ENCODE measurements at regions not wholly inside any gene's neighbourhood (a gene's known extent, or its start where the extent isn't known, plus 50 kb on each side); places are given as distances from the start of the nearest gene placed in this dataset.
A peak's percentile ranks its signal among the peaks of the same experiment; 100 is the strongest.
"Not testable (repeated sequence)": the region's sequence is repeated elsewhere in the genome, so short reads cannot be mapped to it uniquely, and the experiment has no call there.

DNA sequence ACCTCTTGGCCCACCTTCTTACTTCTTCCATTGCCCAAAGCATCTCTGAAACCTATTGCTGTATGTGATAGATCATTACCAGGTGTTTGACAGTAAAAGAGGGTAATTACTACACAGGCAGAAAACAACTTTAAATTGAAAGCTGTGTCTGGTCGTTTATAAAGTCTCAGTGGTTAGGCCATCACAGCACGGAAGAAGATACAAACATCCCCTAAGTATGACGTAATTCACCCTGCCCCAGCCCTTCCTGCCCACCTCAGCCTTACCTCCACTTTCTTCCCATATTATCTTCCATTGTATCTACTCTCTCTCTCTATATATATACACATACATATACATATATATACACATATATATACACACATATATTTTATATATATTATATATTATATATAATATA is 805.8 kb upstream of the PABPC4L start:
- no peak for FAIRE-seq

DNA sequence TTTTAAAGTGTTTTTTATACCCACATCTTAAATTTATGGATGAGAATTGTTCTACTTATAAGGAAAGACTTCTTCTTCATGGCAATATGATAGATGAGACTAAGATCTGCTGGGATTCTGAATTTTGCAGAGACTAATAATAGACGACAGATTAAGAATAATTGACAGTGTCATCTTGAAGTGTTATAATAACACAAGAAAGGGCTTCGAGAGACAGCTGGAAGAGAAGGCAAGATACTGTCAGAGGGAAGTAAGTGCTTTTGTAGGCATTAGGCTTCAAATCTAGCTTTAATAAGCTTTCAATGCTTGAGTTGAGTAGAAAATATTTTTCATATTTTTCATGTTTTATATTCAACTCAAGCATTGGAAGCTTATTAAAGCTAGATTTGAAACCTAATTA is 797.6 kb upstream of the PABPC4L start:
- FAIRE-seq: no peak

DNA sequence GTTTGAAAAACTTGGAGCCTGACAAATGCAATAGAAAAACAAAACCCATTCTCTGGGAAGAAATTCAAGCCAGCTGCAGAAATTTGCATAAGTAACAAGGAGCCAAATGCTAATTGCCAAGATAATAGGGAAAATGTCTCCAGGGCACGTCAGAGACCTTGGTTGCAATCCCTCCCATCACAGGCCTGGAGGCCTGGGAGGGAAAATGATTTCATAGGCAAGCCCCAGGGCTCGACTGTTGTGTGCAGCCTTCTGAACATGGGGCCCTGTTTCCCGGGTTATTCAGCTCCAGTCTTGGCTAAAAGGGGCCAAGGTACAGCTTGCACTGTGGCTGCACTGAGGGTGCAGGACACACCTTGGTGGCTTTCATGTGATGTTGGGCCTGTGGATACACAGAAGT is 760.4 kb upstream of the PABPC4L start:
- FAIRE-seq: no peak

DNA sequence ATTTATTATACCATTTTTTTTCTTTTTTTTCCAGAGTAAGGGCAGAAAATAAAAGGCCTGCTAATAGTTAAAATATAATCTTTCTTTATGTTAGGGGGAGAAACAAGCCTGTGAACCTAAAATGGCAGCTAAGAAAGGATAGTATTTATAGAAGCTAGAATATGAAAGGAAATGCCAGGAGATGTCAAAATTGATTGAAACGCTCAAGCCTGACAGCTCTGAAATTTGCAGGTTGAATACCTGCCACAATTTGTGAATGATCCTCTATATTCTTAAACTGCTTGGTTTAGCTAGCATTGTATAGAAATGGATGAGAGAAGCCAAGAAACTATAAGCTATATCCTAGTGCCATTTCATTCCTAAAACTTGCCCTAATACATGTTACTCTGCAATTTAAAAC is 757.3 kb upstream of the PABPC4L start:
- FAIRE-seq: no peak

GRCh38 chr4:134955059-134955458 is 753.5 kb upstream of the PABPC4L start:
- FAIRE-seq: no peak

DNA sequence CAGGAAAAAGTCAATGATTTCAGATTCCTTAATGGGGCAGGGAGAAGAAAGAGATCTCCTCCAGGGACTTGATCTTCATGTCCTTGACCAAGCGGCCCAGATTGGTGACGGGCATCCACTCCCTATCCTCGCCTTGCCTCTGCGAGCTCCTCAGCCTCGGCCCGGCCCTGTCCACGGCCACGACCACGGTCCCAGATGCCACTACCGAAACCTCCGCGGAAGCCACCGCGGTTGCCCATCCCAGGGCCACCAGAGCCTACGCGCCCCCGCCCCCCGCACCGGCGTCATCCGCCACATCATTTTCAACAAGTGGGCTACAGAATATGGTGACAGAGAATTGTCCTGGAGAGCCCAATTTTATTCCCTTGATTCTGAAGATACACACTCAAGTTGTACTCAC is 751.2 kb upstream of the PABPC4L start:
- no peak for FAIRE-seq

DNA sequence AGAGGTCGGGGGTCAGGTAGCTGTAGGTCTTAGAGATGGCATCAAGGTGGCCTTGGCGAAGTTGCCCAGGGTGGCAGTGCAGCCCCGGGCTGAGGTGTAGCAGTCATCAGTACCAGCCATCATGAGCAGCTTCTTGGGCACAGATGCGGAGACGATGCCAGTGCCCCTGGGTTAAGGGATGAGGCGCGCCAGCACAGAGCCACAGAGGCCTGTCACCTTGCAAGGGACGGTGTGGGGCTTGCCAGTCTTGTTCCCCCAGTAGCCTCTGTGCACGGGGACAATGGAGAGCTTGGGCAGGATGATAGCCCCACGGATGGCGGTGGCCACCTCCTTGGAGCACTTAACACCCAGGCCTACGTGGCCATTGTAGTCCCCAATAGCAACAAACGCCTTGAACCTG is 750.7 kb upstream of the PABPC4L start:
- FAIRE-seq: no peak

DNA sequence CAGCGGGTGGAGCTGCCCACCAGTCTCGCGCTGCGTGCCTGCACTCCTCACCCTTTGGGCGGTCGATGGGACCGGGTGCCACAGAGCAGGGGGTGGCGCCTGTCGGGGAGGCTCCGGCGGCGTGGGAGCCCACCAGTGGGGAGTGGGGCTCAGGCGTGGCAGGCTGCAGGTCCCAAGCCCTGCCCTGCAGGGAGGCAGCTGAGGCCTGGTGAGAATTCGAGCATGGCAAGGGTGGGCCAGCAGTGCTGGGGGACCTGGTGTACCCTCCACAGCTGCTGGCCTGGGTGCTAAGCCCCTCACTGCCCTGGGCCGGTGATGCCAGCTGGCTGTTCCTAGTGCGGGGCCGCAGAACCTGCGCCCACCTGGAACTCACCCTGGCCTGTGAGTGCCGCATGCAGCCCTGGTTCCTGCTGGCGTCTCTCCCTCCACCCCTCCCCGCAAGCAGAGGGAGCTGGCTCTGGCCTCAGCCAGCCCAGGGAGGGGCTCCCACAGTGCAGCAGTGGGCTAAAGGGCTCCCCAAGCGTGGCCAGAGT is 746.6 kb upstream of the PABPC4L start:
- FAIRE-seq: no peak

- FAIRE-seq: no peak
Measured at GRCh38 chr4:134944115-134944514, 742.5 kb upstream of the PABPC4L start.

DNA sequence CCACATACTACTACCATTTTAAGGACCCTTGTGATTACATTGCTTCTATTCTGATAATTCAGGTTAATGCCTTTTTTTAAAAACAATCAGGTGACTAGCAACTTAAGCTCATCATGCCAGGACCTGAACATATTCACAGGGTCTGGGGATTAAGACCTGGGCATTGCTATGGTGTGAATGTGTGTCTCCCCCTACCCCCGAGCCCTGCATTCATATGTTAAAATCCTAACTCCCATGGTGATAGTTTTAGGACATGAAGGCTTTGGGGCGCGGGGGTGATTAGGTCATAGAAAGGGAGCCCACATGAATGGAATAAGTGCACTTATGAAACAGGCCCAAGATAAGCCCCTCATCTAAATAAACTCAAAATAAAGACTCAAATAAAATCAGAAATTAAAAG is 734.4 kb upstream of the PABPC4L start:
- no peak for FAIRE-seq

GRCh38 chr4:134935320-134935719 is 733.7 kb upstream of the PABPC4L start:
- FAIRE-seq: no peak

- no peak for FAIRE-seq
Measured at GRCh38 chr4:134934036-134934808, 732.6 kb upstream of the PABPC4L start.

DNA sequence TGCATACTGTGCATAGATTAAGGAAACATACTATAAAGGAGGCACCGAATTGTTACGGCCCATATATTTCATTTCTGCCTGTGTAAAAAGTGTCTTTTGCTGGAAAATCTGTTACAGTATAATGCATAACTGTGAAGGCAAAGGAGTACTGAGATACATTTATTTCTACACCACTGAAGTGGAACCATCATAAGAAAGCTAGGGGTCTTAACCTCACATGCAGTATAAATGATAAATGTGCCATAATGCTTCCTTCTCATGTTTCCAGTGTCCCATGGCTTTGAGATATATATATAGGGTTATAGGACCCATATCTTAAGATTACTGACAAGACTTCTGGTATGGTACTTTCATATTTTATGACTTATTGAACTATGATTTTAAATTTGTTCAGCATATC is 713.8 kb upstream of the PABPC4L start:
- FAIRE-seq: no peak

DNA sequence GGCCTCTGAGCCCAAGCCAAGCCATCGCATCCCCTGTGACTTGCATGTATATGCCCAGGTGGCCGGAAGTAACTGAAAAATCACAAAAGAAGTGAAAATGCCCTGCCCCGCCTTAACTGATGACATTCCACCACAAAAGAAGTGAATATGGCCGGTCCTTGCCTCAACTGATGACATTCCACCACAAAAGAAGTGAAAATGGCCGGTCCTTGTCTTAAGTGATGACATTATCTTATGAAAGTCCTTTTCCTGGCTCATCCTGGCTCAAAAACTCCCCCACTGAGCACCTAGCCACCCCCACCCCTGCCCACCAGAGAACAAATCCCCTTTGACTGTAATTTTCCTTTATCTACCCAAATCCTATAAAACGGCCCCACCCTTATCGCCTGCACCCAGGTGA is 712.7 kb upstream of the PABPC4L start:
- FAIRE-seq: not testable (repeated sequence)

- FAIRE-seq: no peak
Measured at GRCh38 chr4:134911941-134912340, 710.4 kb upstream of the PABPC4L start.

GRCh38 chr4:134906404-134907023 is 704.9 kb upstream of the PABPC4L start:
- FAIRE-seq: peak; percentile 28

GRCh38 chr4:134905061-134905460 is 703.5 kb upstream of the PABPC4L start:
- FAIRE-seq: no peak

GRCh38 chr4:134888156-134888555 is 686.6 kb upstream of the PABPC4L start:
- no peak for FAIRE-seq

DNA sequence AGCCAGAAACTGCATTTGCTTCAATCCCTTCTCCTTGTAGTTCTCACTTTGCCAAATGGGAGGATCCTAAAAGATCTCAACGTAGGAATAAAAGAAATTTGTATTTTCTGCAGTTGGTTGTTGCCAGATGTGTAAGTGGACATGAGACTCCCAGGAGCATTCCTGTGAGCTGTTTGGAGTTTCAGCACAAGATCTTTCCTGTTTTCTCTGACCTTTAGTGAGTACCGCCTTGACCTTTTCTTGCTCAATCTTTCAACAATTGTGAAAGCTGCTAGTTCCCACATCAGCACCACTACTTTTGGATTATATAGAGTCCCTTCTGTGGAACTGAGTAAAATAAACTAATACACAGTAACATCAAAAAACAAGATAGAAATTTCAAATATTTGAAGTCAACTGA is 683.8 kb upstream of the PABPC4L start:
- FAIRE-seq: no peak

DNA sequence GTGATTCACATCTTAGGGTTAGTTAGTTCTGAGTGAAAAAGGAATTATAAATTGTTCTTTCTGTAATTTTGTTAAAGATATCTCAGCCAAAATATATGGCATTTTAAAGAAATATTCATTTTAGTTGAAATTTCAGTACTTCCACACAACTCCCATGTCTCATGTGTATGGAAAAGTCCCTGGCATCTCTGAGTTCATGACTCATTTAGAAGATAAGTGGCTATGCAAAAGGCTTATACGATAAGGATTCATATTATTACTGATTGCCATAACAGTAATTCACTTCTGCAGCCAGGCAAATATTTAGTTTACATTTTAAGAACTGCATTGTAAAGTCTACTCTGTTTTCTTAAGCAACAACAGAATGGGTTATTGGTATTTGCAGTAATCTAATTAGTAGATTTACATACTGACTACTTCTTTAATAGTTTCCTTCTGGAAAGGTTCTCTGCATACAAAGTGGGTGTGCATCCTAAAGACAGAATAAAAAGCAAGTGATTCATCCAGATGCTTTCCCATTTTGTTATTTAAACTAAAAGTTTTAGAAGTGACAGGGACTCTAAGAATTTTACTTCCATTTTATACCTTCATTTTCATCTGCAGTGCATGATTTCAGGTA is 682.4 kb upstream of the PABPC4L start:
- FAIRE-seq: no peak

GRCh38 chr4:134879019-134879418 is 677.4 kb upstream of the PABPC4L start:
- no peak for FAIRE-seq

- FAIRE-seq: no peak
Measured at GRCh38 chr4:134867027-134867426, 665.4 kb upstream of the PABPC4L start.

GRCh38 chr4:134865675-134866074 is 664.1 kb upstream of the PABPC4L start:
- FAIRE-seq: no peak

DNA sequence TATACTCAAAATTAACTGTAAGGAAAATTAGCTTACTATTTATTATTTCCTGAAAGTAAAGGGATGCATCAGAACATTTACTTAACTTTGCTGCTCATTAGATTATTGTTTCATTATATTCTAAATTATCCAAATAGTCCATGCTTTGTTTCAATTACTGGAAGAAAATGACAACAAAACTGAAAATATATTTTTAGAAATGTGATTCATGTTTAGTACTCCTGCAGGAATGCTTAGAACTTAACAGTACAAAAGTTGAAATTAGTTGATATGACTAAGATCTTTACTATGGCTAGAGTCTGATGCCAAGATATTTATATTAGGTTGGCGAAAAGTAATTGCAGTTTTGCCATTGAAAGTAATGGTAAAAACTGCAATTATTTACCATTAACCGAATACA is 660.5 kb upstream of the PABPC4L start:
- FAIRE-seq: no peak
